SU-DHL-6 (cell line): ENCODE measurements at regions not wholly inside any gene's neighbourhood (a gene's known extent, or its start where the extent isn't known, plus 50 kb on each side); places are given as distances from the start of the nearest gene placed in this dataset.

Experiments
- H2AFZ ChIP-seq: fragments of 200-600 bp; sonication (generic); 2 replicates; pipeline ENCODE4 v1.6.1; 2014; ENCODE audit warnings: low read depth, mild to moderate bottlenecking, moderate library complexity, mixed read lengths, antibody characterized with exemption, low read length; ENCODE audit not compliant: severe bottlenecking
- H3F3A ChIP-seq: fragments of 200-600 bp; shearing (Covaris generic); 2 replicates; pipeline ENCODE4 v1.6.0; 2016; ENCODE audit warnings: antibody characterized with exemption, mild to moderate bottlenecking; ENCODE audit not compliant: insufficient read depth
- H3K27ac ChIP-seq: fragments of 200-600 bp; sonication (generic); 2 replicates; pipeline ENCODE4 v1.5.1; 2016; ENCODE audit warnings: low read depth, mild to moderate bottlenecking, low read length, moderate library complexity, mixed read lengths
- H3K27me3 ChIP-seq: fragments of 200-600 bp; sonication (generic), shearing (Covaris generic); 2 replicates; pipeline ENCODE4 v1.6.0; 2014; ENCODE audit warnings: mild to moderate bottlenecking, low read length
- H3K36me3 ChIP-seq: fragments of 200-600 bp; sonication (generic); 2 replicates; pipeline ENCODE4 v1.6.1; 2014; ENCODE audit warnings: mild to moderate bottlenecking, low read length, mixed read lengths
- H3K4me2 ChIP-seq: fragments of 300-600, 200-600 bp; shearing (Covaris generic), sonication (generic); 2 replicates; pipeline ENCODE4 v1.6.0; 2014; ENCODE audit warnings: low read length, low read depth, mild to moderate bottlenecking; ENCODE audit not compliant: poor library complexity, severe bottlenecking
- H3K4me3 ChIP-seq: fragments of 200-600 bp; sonication (generic); 2 replicates; pipeline ENCODE4 v1.5.1; 2014; ENCODE audit warnings: antibody characterized with exemption, low read length, mild to moderate bottlenecking, mixed read lengths; ENCODE audit not compliant: insufficient read depth, poor library complexity, severe bottlenecking
- H3K79me2 ChIP-seq: fragments of 200-600 bp; sonication (generic); 2 replicates; pipeline ENCODE4 v1.6.1; 2014; ENCODE audit warnings: mild to moderate bottlenecking, low read length, moderate library complexity; ENCODE audit not compliant: insufficient read depth
- H3K9ac ChIP-seq: fragments of 200-600 bp; sonication (generic); 2 replicates; pipeline ENCODE4 v1.7.0; 2014; ENCODE audit warnings: mild to moderate bottlenecking, low read length
- H3K9me2 ChIP-seq: fragments of 200-600 bp; sonication (generic); replicated peaks from 2 replicates; pipeline ENCODE4 v1.6.1; 2014; ENCODE audit warnings: low read length; ENCODE audit not compliant: insufficient read depth
- H3K9me3 ChIP-seq: fragments of 200-600 bp; sonication (generic); 2 replicates; pipeline ENCODE4 v1.6.1; 2014; ENCODE audit warnings: low read length, mixed read lengths; ENCODE audit not compliant: insufficient read depth
- H4K20me1 ChIP-seq: fragments of 200-600 bp; sonication (generic); 2 replicates; pipeline ENCODE4 v1.6.1; 2014; ENCODE audit warnings: low read depth, mild to moderate bottlenecking, antibody characterized with exemption, low read length, moderate library complexity, mixed read lengths
- EZH2phosphoT487 ChIP-seq: fragments of 200-600 bp; sonication (generic), shearing (Covaris generic); conservative IDR thresholded peaks from 2 replicates; pipeline ENCODE4 v1.6.1; 2018; ENCODE audit warnings: mild to moderate bottlenecking, antibody characterized with exemption, low read length, moderate library complexity, mixed read lengths
- TF ChIP-seq, protein P1 (sequence below): fragments of 200-600 bp; sonication (generic); IDR thresholded peaks from one replicate; pipeline ENCODE4 v1.5.1; 2017; ENCODE audit warnings: antibody characterized with exemption, mild to moderate bottlenecking, low read length, moderate library complexity; ENCODE audit not compliant: insufficient read depth, poor library complexity, severe bottlenecking

DNA sequence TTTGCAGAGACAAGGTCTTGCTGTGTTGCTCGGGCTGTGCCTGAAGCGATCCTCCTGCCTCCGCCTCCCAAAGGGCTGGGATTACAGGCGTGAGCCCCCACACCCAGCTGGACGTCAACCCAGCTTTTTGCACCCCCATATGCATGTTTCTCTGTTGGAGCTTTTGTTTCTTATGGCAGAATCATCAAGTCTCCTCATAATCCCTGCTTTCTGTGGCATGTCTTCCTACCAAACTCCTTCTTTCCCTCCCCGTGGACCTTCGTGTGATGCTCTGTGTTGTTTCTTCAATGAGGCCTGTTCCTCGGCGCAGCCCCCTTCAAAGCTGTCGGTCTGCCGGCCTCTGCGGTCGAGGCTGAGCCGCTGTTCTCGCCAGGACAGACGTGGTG is 71.6 kb downstream of the METRNL start:
- no peaks in the 10 kb centered on the region for H3F3A ChIP-seq
- no peaks in the 10 kb centered on the region for H3K36me3 ChIP-seq
- H3K27me3 ChIP-seq = no peaks in the 10 kb centered on the region
- no peak overlapping the region for H3K27ac ChIP-seq
- TF ChIP-seq EZH2phosphoT487 = no peak
- TF ChIP-seq, protein P1, sequence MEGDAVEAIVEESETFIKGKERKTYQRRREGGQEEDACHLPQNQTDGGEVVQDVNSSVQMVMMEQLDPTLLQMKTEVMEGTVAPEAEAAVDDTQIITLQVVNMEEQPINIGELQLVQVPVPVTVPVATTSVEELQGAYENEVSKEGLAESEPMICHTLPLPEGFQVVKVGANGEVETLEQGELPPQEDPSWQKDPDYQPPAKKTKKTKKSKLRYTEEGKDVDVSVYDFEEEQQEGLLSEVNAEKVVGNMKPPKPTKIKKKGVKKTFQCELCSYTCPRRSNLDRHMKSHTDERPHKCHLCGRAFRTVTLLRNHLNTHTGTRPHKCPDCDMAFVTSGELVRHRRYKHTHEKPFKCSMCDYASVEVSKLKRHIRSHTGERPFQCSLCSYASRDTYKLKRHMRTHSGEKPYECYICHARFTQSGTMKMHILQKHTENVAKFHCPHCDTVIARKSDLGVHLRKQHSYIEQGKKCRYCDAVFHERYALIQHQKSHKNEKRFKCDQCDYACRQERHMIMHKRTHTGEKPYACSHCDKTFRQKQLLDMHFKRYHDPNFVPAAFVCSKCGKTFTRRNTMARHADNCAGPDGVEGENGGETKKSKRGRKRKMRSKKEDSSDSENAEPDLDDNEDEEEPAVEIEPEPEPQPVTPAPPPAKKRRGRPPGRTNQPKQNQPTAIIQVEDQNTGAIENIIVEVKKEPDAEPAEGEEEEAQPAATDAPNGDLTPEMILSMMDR = no peak
- no peak overlapping the region for H3K4me2 ChIP-seq
- no peaks in the 10 kb centered on the region for H3K9me2 ChIP-seq
- no peaks in the 10 kb centered on the region for H3K9me3 ChIP-seq
- H3K9ac ChIP-seq = no peak overlapping the region
- H3K4me3 ChIP-seq = no peak overlapping the region
- H3K79me2 ChIP-seq = no peaks in the 10 kb centered on the region
- H2AFZ ChIP-seq = no peak overlapping the region
- no peaks in the 10 kb centered on the region for H4K20me1 ChIP-seq

DNA sequence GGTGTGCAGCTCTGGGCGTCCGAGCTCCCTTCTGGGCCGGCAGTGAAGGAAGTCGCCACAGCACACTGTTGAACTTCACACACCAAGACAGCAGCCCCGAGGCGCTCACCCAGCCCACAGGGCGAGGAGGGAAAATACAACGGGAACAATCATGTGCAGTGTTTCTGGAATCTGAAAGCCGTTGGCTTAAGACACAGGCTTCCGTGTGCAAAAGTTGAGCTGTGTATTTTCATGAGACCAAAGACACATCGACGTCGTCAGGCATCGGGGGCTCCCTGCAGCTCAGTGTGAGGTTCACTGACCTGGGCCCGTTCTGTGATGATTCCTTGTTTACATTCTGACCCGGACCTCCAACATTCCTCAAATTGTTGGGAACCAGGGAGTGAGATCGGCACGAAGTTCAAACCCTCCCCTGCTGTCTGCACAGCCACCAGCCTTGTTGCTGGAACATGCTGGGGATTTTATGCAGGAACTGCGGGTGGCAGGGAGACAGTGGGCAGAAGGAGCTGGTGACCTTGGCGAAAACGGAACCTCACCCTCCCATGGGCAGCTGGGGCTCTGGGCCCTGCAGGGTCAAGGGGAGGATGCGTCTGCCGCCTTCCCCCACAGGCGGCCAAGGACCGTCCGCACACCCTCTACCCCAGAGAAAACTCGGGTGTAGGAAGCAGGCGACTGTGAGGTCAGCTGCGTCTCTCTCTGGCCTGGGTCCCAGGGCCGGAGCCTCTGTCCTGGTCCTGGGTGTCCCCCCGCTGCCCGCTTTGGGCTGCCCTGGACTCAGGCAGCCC is 72.2 kb downstream of the METRNL start:
- Histone ChIP-seq H3K9me3 (no peaks in the 10 kb centered on the region), H3K9ac (no peak overlapping the region), H3F3A (no peaks in the 10 kb centered on the region), H3K27me3 (no peaks in the 10 kb centered on the region), H4K20me1 (no peaks in the 10 kb centered on the region), H3K4me2 (no peak overlapping the region), H2AFZ (no peak overlapping the region), H3K27ac (no peak overlapping the region), H3K79me2 (no peaks in the 10 kb centered on the region), H3K9me2 (no peaks in the 10 kb centered on the region), H3K36me3 (no peaks in the 10 kb centered on the region), H3K4me3 (no peak overlapping the region)
- TF ChIP-seq, protein P1 = no peak
- TF ChIP-seq EZH2phosphoT487 = no peak

DNA sequence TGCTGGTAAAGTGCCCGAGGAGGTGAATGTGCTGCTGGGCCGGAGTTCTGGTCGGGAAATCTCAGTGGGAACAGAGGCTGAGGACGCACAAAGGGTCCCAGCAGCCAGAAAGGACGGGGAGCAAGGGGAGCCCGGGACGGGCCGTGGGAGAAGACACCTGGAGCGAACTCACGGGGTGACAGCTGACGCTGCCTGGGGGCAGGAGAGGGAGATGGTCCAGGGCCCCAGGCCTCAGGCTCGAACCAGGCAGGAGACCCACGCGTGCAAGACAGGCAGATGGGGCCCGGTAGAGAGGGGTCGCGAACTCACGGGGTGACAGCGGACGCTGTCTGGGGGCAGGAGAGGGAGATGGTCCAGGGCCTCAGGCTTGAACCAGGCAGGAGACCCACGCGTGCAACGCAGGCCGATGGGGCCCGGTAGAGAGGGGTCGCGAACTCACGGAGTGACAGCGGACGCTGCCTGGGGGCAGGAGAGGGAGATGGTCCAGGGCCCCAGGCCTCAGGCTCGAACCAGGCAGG is 72.9 kb downstream of the METRNL start:
- no peaks in the 10 kb centered on the region for H4K20me1 ChIP-seq
- no peaks in the 10 kb centered on the region for H3F3A ChIP-seq
- no peaks in the 10 kb centered on the region for H3K9me3 ChIP-seq
- H2AFZ ChIP-seq = no peak overlapping the region
- H3K9me2 ChIP-seq = no peaks in the 10 kb centered on the region
- H3K79me2 ChIP-seq = no peaks in the 10 kb centered on the region
- H3K27me3 ChIP-seq = no peaks in the 10 kb centered on the region
- H3K4me2 ChIP-seq = no peak overlapping the region
- H3K9ac ChIP-seq = no peak overlapping the region
- no peak overlapping the region for H3K27ac ChIP-seq
- no peaks in the 10 kb centered on the region for H3K36me3 ChIP-seq
- no peak for TF ChIP-seq EZH2phosphoT487
- TF ChIP-seq, protein P1 = no peak
- H3K4me3 ChIP-seq = no peak overlapping the region
